NCI-H82 (cell line): ENCODE measurements at regions not wholly inside any gene's neighbourhood (a gene's known extent, or its start where the extent isn't known, plus 50 kb on each side); places are given as distances from the start of the nearest gene placed in this dataset.
"Not testable (repeated sequence)": the region's sequence is repeated elsewhere in the genome, so short reads cannot be mapped to it uniquely, and the experiment has no call there.

Experiments used
- DNase-seq: peaks from one replicate; lab custom pipeline; 2025; lab: John Stamatoyannopoulos, UW

GRCh38 chr1:10940451-10940804, 72.0 kb upstream of the TARDBP start:
- DNase-seq, result no peak

GRCh38 chr1:10940838-10941237, 71.6 kb upstream of the TARDBP start:
- no peak for DNase-seq

GRCh38 chr1:10941891-10942541, 70.4 kb upstream of the TARDBP start:
- peak; percentile 77 for DNase-seq

- DNase-seq, result no peak
Observed at GRCh38 chr1:10942542-10942912, 69.9 kb upstream of the TARDBP start.

- DNase-seq, result no peak
Observed at GRCh38 chr1:10943041-10943440, 69.4 kb upstream of the TARDBP start.

- peak; percentile 64 for DNase-seq
Observed at GRCh38 chr1:10943991-10944730, 68.3 kb upstream of the TARDBP start.

GRCh38 chr1:10945991-10946509, 66.4 kb upstream of the TARDBP start:
- no peak for DNase-seq

GRCh38 chr1:10947181-10947580, 65.3 kb upstream of the TARDBP start:
- no peak for DNase-seq

GRCh38 chr1:10947691-10948462, 64.6 kb upstream of the TARDBP start:
- no peak for DNase-seq

GRCh38 chr1:10948463-10948775, 64.0 kb upstream of the TARDBP start:
- DNase-seq, result peak; percentile 78

GRCh38 chr1:10950316-10951172, 61.9 kb upstream of the TARDBP start:
- no peak for DNase-seq

- DNase-seq, result not testable (repeated sequence)
Observed at GRCh38 chr1:10951298-10951697, 61.2 kb upstream of the TARDBP start.

GRCh38 chr1:10951961-10952360, 60.5 kb upstream of the TARDBP start:
- DNase-seq, result no peak

- DNase-seq, result no peak
Observed at GRCh38 chr1:10953505-10954193, 58.8 kb upstream of the TARDBP start.

- DNase-seq, result no peak
Observed at GRCh38 chr1:10957133-10957532, 55.3 kb upstream of the TARDBP start.

- no peak for DNase-seq
Observed at GRCh38 chr1:10958614-10959013, 53.8 kb upstream of the TARDBP start.

- DNase-seq, result peak; percentile 92
Observed at GRCh38 chr1:10960411-10961299, 51.8 kb upstream of the TARDBP start.

- DNase-seq, result no peak
Observed at GRCh38 chr1:10961300-10961833, 51.1 kb upstream of the TARDBP start.

- peak; percentile 92 for DNase-seq
Observed at GRCh38 chr1:10962483-10962882, 50.0 kb upstream of the TARDBP start.
